Sciatic nerve (tissue), 2 donors: ENCODE measurements at regions not wholly inside any gene's neighbourhood (a gene's known extent, or its start where the extent isn't known, plus 50 kb on each side); places are given as distances from the start of the nearest gene placed in this dataset.
"Not testable (repeated sequence)": the region's sequence is repeated elsewhere in the genome, so short reads cannot be mapped to it uniquely, and the experiment has no call there.

Experiments used
- ATAC-seq: fragments of 200-7000 bp; cut with Tn5 transposase; one replicate; pipeline ENCODE4 v1.9.1; 2020; ENCODE audit warnings: mild to moderate bottlenecking, moderate library complexity
- DNase-seq: peaks from one replicate; pipeline ENCODE4 v3.0.0-alpha.2; 2020; ENCODE audit warnings: low spot score
- intact Hi-C: fragments of 100-400 bp; cut with DNase I; formaldehyde crosslinking; loops from one replicate; pipeline ENCODE4 v1.14.2; 2022
- donor health status: DM: no; HTN: no; CAD: no.
- donor health status: DM: no; HTN: no; CAD: no.

GRCh38 chrX:5716666-5717065, 512.0 kb downstream of the NLGN4X start:
- intact Hi-C loops, result no loop called here
- DNase-seq (no peak), ATAC-seq (no peak)

GRCh38 chrX:5708251-5708650, 520.4 kb downstream of the NLGN4X start:
- ATAC-seq (no peak), DNase-seq (no peak)
- intact Hi-C loops, result no loop called here

GRCh38 chrX:5702890-5703289, 525.8 kb downstream of the NLGN4X start:
- DNase-seq, result no peak
- ATAC-seq, result no peak
- intact Hi-C loops, result no loop called here

- ATAC-seq (no peak), DNase-seq (no peak)
- intact Hi-C loops, result no loop called here
Observed at GRCh38 chrX:5695971-5696370, 532.7 kb downstream of the NLGN4X start.

- no peak for DNase-seq
- intact Hi-C loops, result no loop called here
- ATAC-seq, result no peak
Observed at GRCh38 chrX:5683996-5684395, 544.7 kb downstream of the NLGN4X start.

DNA sequence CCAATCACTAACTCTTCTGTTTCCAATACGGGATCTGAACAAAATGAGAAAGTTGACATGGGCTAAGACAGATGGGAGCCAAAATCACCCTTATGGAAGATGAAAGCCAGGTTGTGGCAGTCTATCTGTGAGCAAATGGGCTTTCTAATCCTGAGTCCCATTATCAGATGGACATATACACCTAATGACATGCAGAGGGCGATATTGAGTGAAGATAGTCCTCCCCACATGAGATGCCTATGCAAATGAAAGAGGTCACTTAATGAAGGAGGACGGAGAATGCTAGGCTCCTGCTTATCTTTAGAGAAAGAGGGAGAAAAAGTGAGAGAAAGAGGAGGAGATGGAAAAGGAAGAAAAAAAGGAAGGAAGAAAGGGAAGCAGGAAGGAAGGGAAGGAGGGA, 547.5 kb downstream of the NLGN4X start:
- intact Hi-C loops, result no loop called here
- DNase-seq (no peak), ATAC-seq (no peak)

GRCh38 chrX:5674036-5674435, 554.6 kb downstream of the NLGN4X start:
- intact Hi-C loops, result no loop called here
- ATAC-seq (no peak), DNase-seq (no peak)

DNA sequence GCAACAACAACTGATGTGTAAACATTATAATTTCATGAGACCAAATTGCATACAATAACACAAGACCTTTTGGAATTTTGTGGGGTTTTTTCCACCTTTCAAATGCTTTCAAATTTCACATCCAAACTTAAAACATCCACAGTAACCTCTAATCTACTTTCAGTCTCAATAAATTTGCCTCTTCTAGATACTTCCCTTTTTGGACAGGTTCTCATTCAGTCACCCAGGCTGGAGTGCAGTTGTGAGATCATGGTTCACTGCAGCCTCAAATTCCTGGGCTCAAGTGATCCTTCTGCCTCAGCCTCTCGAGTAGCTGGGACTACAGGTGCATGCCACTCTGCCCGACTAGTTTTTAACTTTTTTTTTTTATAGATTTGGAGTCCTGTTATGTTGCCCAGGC, 556.6 kb downstream of the NLGN4X start:
- no peak for DNase-seq
- intact Hi-C loops, result no loop called here
- no peak for ATAC-seq

DNA sequence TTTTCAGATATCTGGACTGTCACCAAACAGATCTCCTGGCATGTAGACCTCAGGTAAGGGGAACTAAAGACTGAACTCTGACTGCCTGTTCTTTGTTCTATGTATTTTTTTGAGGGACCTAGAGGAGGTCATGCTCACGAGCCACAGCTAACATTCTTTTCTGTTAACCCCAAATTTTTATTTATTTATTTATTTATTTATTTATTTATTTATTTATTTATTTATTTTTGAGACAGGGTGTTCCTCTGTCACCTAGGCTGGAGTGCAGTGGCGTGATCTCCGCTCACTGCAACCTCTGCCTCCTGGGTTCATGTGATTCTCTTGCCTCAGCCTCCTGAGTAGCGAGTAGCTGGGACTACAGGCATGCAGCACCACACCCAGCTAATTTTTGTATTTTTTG, 562.0 kb downstream of the NLGN4X start:
- intact Hi-C loops, result not testable (repeated sequence)

DNA sequence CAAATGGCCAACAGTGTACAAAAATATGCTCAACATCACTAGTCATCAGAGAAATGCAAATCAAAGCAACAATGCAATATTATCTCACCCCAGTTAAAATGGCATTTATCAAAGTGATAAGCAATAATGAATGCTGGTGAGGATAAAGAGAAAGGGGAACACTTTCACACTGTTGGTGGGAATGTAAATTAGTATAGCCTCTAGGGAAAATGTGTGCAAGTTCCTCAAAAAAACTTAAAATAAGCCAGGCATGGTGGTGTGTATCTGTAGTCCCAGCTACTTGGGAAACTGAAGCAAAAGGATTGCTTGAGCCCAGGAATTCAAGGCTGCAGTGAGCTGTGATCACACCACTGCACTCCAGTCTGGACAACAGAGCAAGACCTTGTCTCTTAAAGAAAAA, 572.1 kb downstream of the NLGN4X start:
- intact Hi-C loops, result no loop called here
- ATAC-seq, result no peak
- DNase-seq, result no peak

More for the DNA sequence above, 562.0 kb downstream of the NLGN4X start:
- ATAC-seq, DNase-seq: not testable (repeated sequence)

DNA sequence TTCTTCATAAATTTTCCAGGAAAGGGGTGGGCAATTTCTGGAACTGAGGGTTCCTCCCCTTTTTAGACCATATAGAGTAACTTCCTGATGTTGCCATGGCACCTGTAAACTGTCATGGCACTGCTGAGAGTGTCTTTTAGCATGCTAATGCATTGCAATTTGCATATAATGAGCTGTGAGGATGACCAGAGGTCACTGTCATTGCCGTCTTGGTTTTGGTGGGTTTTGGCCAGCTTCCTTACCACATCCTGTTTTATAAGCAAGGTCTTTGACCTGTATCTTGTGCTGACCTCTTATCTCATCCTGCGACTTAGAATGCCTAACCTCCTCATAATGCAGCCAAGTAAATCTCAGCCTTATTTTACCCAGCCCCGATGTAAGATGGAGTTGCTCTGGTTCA, 577.8 kb downstream of the NLGN4X start:
- intact Hi-C loops, result no loop called here
- ATAC-seq, result no peak
- DNase-seq, result no peak

- ATAC-seq (no peak), DNase-seq (no peak)
- intact Hi-C loops, result no loop called here
Observed at GRCh38 chrX:5648941-5649568, 579.6 kb downstream of the NLGN4X start.

DNA sequence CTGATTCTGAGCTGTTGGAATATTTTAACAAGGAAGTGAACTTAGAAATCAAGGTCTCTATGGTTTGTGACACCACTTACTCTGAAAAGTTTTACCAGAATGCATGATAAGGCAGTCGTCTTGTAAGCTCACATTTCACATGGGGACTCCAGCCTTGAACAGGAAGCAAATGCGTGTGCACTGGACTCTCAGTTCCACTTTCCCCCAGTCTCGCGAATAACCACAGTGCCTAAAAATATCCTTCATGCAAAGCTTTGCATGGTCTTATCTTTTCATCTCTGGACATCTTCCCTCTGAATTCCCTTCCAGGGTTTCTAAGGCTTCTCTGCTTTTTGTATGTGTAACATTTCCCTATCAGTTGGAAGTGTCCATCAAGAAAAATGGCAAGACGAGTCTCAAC, 581.8 kb downstream of the NLGN4X start:
- ATAC-seq (no peak), DNase-seq (no peak)
- intact Hi-C loops, result no loop called here

DNA sequence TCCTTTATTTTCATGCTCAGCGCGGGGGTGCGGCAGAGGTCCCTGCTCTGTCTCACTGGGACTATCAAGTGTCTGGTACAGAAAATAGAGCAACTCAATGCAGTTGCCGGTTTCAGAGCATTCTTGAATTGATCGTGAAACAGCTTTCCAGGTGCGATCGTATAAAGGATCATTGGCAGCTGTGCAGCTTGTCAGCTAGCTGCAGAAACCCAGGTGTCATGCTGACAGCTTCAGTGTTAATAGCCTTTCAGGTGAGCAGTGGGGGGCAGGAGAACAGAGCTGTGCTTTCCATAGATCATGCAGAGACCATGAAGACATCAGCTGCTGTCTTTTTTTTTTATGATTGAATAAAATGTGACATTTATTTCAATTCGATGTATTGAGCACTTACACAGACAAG, 583.9 kb downstream of the NLGN4X start:
- DNase-seq (no peak), ATAC-seq (no peak)
- intact Hi-C loops, result no loop called here

- intact Hi-C loops, result no loop called here
- no peak for DNase-seq
- ATAC-seq, result no peak
Observed at GRCh38 chrX:5640071-5640470, 588.6 kb downstream of the NLGN4X start.

DNA sequence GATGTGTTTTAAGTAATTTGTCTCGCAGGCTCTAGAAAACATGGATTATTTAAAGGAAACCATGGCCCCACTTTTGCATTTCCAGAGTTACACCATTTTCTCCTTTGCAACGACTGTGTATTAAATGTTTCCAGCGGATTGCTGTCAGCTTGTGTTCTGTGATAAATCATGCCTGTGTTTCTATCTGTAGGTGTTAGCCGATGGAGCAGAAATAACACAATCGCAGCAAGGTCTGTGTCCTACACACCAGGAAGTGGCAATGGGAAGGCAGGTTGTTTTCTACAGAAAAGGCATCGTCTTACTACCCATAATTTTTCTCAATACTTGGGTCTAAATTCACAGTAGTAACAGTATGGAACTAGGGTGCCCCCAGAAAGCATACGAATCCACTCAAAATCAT, 590.1 kb downstream of the NLGN4X start:
- DNase-seq (no peak), ATAC-seq (no peak)
- intact Hi-C loops, result no loop called here

DNA sequence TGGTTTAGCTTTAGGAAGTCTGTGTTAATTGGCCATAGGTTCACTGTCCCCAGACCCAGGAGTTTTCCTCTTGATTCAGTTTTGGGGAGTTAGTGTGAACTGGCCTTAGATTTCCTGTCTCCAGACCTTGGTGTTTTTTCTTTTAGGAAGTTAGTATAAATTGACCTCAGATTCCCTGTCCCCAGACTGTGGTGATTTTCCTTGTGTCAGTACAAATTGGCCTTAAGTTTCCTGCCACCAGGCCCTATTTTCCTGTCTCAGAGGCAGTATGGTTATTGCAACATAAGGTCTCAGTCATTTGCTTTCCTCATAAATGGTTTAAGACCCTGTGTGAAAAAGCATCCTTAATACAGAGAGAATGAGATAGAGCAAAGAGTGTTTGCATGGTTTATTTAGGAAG, 595.8 kb downstream of the NLGN4X start:
- ATAC-seq (no peak), DNase-seq (no peak)
- intact Hi-C loops, result no loop called here

- no peak for DNase-seq
- intact Hi-C loops, result no loop called here
- no peak for ATAC-seq
Observed at GRCh38 chrX:5632061-5632614, 596.5 kb downstream of the NLGN4X start.

DNA sequence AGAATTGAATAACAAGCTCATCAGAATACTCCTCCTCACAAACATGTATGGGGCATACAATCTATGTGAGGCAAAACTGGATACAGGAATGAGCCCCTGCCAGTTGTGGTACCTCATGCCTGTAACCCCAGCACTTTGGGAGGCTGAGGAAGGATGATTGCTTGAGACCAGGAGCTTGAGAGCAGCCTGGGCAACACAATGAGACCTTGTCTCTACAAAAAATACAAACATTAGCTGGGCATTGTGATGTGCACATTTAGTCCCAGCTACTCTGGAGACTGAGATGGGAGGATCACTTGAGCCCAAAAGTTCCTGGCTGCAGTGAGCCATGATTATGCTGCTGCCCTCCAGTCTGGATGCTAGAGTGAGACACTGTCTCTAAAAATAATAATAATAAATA, 611.0 kb downstream of the NLGN4X start:
- DNase-seq (no peak), ATAC-seq (no peak)
- intact Hi-C loops, result no loop called here

DNA sequence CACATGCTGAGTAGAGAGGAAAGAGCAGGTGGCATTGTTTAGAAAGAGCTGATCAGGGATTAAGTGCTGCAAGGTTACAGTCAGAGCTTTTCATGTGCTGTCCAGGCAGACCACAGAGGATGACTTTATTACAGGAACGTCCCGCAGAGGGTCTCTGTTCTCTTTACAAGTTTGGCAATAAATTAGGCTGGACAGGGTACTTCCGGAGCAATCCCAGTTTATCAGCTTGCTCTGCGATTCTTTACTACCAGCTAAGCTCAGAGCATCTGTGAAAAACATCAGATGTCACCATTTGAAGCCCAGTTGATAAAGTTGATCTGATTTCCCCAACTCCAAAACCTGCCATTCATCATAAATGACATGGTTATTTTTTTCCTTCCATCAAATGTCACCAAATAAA, 633.1 kb downstream of the NLGN4X start:
- intact Hi-C loops, result no loop called here
- DNase-seq (no peak), ATAC-seq (no peak)

DNA sequence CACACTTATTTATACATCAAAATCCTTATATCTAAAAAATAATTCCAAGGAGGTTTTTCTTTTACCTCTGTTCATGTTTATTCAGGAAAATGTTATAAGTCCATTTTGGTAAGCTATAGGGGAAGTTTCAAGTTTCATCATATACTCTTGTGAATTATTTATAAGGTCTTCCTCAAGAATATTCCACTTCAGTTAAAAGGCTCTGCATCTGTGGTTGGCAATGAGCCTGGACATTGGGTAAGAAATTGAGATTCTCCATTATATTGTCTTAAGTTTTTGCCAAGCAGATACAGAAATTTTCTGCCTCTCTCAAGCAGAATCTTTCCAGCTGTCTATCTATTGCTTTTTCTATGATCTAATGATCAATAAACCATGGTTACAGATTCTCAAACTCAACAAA, 641.9 kb downstream of the NLGN4X start:
- intact Hi-C loops, result no loop called here
- no peak for ATAC-seq
- DNase-seq, result no peak
